ENCODE measurements at regions not wholly inside any gene's neighbourhood (a gene's known extent, or its start where the extent isn't known, plus 50 kb on each side); places are given as distances from the start of the nearest gene placed in this dataset.
"Not testable (repeated sequence)": the region's sequence is repeated elsewhere in the genome, so short reads cannot be mapped to it uniquely, and the experiment has no call there.

DNA sequence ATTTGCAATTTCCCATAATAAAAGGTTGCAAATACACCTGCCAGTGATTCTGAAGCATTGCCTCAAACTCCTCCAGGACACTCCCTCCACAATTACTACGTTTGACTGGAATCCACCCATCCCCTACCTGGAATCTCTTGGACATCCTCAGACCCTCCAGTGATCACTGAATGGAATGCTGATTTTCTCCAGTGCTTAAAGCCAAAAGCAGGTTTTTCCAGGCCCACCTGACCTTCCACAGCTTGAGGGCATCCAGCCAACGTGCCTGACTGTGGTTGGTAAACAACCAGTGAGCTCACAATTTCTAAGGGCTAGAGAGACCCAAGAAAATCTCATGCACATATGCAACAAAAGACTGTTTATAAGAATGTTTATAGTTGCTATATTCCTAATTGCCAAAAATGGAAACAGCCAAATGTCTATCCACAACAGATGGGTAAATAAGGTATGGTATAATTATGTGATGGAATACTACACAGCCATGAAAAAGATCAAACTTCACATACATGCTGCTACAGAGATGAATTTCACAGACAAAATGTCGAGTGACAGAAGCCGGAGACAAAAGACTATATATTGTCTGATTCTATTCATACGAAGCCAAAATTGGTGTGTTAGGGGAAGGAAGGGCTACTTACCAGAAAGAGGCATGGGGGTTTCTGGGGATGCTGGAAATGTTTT, 147.1 kb upstream of the RREB1 start:
- H3K27me3 Mint-ChIP-seq (ENCODE audit: low read depth): peaks cover 2% of the 10 kb centered on the region
- no peaks in the 10 kb centered on the region for H3K36me3 Mint-ChIP-seq (ENCODE audit: low read depth)
- H3K9me3 Mint-ChIP-seq (ENCODE audit: low read depth): peaks cover 3% of the 10 kb centered on the region
- no peak overlapping the region for H3K4me3 Mint-ChIP-seq (ENCODE audit: unreplicated experiment)
- H3K4me1 Mint-ChIP-seq (ENCODE audit: low read depth): no peaks in the 10 kb centered on the region
- DNase-seq (ENCODE audit: low spot score): no peak
- no peak overlapping the region for H3K27ac Mint-ChIP-seq (ENCODE audit: unreplicated experiment)
- TF ChIP-seq, protein P1, sequence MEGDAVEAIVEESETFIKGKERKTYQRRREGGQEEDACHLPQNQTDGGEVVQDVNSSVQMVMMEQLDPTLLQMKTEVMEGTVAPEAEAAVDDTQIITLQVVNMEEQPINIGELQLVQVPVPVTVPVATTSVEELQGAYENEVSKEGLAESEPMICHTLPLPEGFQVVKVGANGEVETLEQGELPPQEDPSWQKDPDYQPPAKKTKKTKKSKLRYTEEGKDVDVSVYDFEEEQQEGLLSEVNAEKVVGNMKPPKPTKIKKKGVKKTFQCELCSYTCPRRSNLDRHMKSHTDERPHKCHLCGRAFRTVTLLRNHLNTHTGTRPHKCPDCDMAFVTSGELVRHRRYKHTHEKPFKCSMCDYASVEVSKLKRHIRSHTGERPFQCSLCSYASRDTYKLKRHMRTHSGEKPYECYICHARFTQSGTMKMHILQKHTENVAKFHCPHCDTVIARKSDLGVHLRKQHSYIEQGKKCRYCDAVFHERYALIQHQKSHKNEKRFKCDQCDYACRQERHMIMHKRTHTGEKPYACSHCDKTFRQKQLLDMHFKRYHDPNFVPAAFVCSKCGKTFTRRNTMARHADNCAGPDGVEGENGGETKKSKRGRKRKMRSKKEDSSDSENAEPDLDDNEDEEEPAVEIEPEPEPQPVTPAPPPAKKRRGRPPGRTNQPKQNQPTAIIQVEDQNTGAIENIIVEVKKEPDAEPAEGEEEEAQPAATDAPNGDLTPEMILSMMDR (IDR thresholded peaks at IDR 0.05): no peak

DNA sequence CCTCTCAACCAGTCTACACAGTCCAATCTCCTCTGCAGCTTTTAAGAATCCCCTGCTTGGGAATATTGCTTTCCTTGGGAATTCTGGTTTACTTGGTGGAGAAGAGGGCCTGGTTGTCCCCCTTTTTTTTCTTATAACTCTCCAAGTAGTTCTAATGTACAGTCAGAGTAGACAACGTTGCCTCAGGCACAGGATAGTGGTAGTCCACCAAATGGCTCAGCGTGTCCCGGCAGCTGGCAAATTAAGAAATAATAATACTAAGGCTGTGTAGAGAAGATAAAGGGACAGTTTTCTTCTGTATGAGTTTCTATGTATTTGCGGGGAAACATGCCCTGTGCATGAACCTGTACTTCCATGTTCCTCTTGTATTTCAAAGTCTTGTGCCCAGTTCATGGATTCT, 145.7 kb upstream of the RREB1 start:
- H3K36me3 Mint-ChIP-seq (ENCODE audit: low read depth): no peaks in the 10 kb centered on the region
- no peak overlapping the region for H3K4me3 Mint-ChIP-seq (ENCODE audit: unreplicated experiment)
- H3K4me1 Mint-ChIP-seq (ENCODE audit: low read depth): peaks cover 4% of the 10 kb centered on the region
- TF ChIP-seq, protein P1 (IDR thresholded peaks at IDR 0.05): no peak
- DNase-seq (ENCODE audit: low spot score): no peak
- H3K27me3 Mint-ChIP-seq (ENCODE audit: low read depth): peaks cover 2% of the 10 kb centered on the region
- H3K9me3 Mint-ChIP-seq (ENCODE audit: low read depth): peaks cover 3% of the 10 kb centered on the region
- H3K27ac Mint-ChIP-seq (ENCODE audit: unreplicated experiment): no peak overlapping the region

DNA sequence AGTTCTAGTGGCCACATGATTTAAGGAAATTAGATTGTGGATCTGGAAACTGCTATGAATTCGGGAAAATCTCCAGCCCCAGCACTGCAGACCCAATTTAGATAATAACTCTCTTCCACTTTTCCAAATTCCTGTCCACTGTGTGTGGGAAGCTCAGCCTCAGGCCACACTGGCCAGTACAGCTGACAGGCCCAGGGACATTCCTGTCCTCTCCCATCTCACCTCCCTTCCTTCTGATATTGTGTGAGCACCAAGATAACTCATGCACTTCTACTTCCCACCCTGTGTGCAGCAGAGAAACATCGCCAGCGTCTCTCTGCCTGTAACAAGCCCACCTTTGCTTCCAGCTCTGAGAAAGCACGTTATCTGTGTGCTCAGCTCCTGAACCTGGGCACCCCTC, 145.1 kb upstream of the RREB1 start:
- Mint-ChIP-seq H3K27ac (ENCODE audit: unreplicated experiment) (no peak overlapping the region), H3K4me1 (ENCODE audit: low read depth) (peaks cover 4% of the 10 kb centered on the region), H3K9me3 (ENCODE audit: low read depth) (peaks cover 3% of the 10 kb centered on the region), H3K36me3 (ENCODE audit: low read depth) (no peaks in the 10 kb centered on the region), H3K4me3 (ENCODE audit: unreplicated experiment) (no peak overlapping the region), H3K27me3 (ENCODE audit: low read depth) (peaks cover 2% of the 10 kb centered on the region)
- TF ChIP-seq, protein P1 (IDR thresholded peaks at IDR 0.05): no peak
- DNase-seq (ENCODE audit: low spot score): no peak

DNA sequence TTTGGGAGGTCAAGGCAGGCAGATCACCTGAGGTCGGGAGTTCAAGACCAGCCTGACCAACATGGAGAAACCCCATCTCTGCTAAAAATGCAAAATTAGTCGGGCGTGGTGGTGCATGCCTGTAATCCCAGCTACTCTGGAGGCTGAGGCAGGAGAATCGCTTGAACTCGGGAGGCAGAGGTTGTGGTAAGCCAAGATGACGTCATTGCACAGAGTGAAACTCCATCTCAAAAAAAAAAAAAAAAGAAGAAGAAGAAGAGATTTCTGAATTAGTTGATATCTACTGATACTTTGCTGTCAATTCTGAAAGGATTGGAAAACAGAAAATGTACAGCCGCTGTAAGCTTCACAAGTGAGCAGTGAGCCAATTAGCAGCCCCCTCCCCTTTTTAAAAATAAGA, 144.4 kb upstream of the RREB1 start:
- H3K4me3 Mint-ChIP-seq (ENCODE audit: unreplicated experiment); H3K27ac Mint-ChIP-seq (ENCODE audit: unreplicated experiment); H3K27me3 Mint-ChIP-seq (ENCODE audit: low read depth); DNase-seq (ENCODE audit: low spot score); H3K36me3 Mint-ChIP-seq (ENCODE audit: low read depth); H3K9me3 Mint-ChIP-seq (ENCODE audit: low read depth); H3K4me1 Mint-ChIP-seq (ENCODE audit: low read depth): not testable (repeated sequence)

DNA sequence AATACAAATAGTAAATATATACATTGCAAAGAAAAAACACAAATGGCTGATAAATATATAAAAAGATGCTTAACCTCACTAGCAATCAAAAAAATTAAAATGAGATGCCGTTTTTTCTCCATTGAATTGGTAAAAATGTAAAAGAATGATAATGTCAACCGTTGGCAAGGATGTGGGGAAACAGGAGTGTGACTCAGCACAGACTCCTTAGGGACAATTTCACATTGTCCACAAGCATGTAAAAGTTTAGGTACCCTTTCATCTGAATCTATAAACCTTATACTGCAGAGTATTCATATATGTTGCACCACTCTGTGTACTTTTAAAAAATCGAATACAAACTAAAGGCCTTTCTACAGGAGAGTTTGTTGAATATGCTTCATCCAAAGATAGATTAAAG, 143.1 kb upstream of the RREB1 start:
- Mint-ChIP-seq H3K27ac (ENCODE audit: unreplicated experiment) (no peak overlapping the region), H3K27me3 (ENCODE audit: low read depth) (peaks cover 2% of the 10 kb centered on the region), H3K36me3 (ENCODE audit: low read depth) (no peaks in the 10 kb centered on the region), H3K9me3 (ENCODE audit: low read depth) (peaks cover 3% of the 10 kb centered on the region), H3K4me1 (ENCODE audit: low read depth) (peaks cover 4% of the 10 kb centered on the region), H3K4me3 (ENCODE audit: unreplicated experiment) (no peak overlapping the region)
- TF ChIP-seq, protein P1 (IDR thresholded peaks at IDR 0.05): no peak
- no peak for DNase-seq (ENCODE audit: low spot score)

DNA sequence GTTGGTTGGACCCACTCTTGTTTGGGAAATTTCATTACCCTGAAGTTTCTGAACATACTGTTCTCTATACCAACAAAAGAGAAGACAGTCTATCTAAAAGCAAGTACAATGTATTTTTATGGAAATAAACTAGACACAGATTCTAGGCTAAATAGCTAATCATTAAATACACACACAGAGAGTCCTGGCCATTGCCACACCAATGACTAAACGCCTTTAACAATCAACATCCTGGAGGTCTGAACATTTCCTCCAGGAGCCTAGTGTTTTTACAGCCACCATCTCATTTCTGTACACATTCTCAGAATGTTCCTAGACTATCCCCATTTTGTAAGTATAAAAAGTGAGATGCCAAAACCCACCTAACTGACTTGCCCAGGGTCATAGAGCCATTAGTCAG, 141.6 kb upstream of the RREB1 start:
- Mint-ChIP-seq H3K36me3 (ENCODE audit: low read depth) (no peaks in the 10 kb centered on the region), H3K27me3 (ENCODE audit: low read depth) (peaks cover 2% of the 10 kb centered on the region), H3K4me1 (ENCODE audit: low read depth) (peaks cover 4% of the 10 kb centered on the region), H3K4me3 (ENCODE audit: unreplicated experiment) (no peak overlapping the region), H3K9me3 (ENCODE audit: low read depth) (no peaks in the 10 kb centered on the region), H3K27ac (ENCODE audit: unreplicated experiment) (no peak overlapping the region)
- TF ChIP-seq, protein P1 (IDR thresholded peaks at IDR 0.05): no peak
- DNase-seq (ENCODE audit: low spot score): no peak
